HEK293 (cell line): ENCODE measurements at regions not wholly inside any gene's neighbourhood (a gene's known extent, or its start where the extent isn't known, plus 50 kb on each side); places are given as distances from the start of the nearest gene placed in this dataset.

Experiments
- CTCF ChIA-PET: fragments of 350-600 bp; formaldehyde crosslinking; extraction: SDS; loops from one replicate; lab custom pipeline; 2021; ENCODE audit warnings: antibody characterized with exemption; lab: Yijun Ruan, JAX
- POLR2A ChIA-PET: fragments of 300-600 bp; formaldehyde crosslinking; extraction: SDS; loops from one replicate; lab custom pipeline; 2020; ENCODE audit warnings: antibody characterized with exemption, inconsistent platforms; lab: Yijun Ruan, JAX
- H3K27ac ChIP-seq: fragments of 200-500 bp; sonication (Bioruptor generic); 2 replicates; pipeline ENCODE4 v1.5.1; 2014; ENCODE audit warnings: low read depth, low read length, control low read depth, inconsistent platforms; ENCODE audit errors: extremely low read depth
- H3K36me3 ChIP-seq, 2 experiments: fragments of 200-500 bp in 1 of 2; sonication (Bioruptor generic) in 1 of 2; 1 replicate in 1 of 2; 2 replicates in 1 of 2; pipeline ENCODE4 v1.5.1; 2014 to 2017; ENCODE audit warnings: inconsistent platforms in 2 of 2, low read length in 2 of 2; ENCODE audit not compliant: control insufficient read depth in 2 of 2, insufficient read depth in 1 of 2
- H3K4me1 ChIP-seq: fragments of 200-500 bp; sonication (Bioruptor generic); 2 replicates; pipeline ENCODE4 v1.5.1; 2014; ENCODE audit warnings: mild to moderate bottlenecking, low read length, inconsistent platforms; ENCODE audit not compliant: control insufficient read depth, insufficient read depth
- H3K4me3 ChIP-seq: 2 replicates; pipeline ENCODE4 v1.5.1; 2011; ENCODE audit warnings: low read depth, mild to moderate bottlenecking, control low read depth, low read length, moderate library complexity
- H3K9me3 ChIP-seq: fragments of 200-500 bp; sonication (Bioruptor generic); 2 replicates; pipeline ENCODE4 v1.5.1; 2014; ENCODE audit warnings: low read depth, low read length, inconsistent platforms; ENCODE audit not compliant: control insufficient read depth, insufficient read depth
- AEBP2 ChIP-seq: fragments of 450-650 bp; formaldehyde crosslinking; IDR thresholded peaks from 2 replicates; pipeline ENCODE4 v1.5.1; 2016; ENCODE audit warnings: missing biosample characterization, missing genetic modification characterization, borderline replicate concordance
- BCL11B ChIP-seq: fragments of 450-650 bp; formaldehyde crosslinking; IDR thresholded peaks from 2 replicates; pipeline ENCODE4 v1.5.1; 2016; ENCODE audit warnings: low read depth, missing biosample characterization, missing genetic modification characterization
- EGR2 ChIP-seq: fragments of 450-650 bp; formaldehyde crosslinking; IDR thresholded peaks from 2 replicates; pipeline ENCODE4 v1.5.1; 2016; ENCODE audit warnings: low read depth, missing biosample characterization, missing genetic modification characterization
- FEZF1 ChIP-seq: fragments of 450-650 bp; formaldehyde crosslinking; IDR thresholded peaks from 2 replicates; pipeline ENCODE4 v1.5.1; 2016; ENCODE audit warnings: missing biosample characterization, missing genetic modification characterization
- KLF7 ChIP-seq: fragments of 450-650 bp; formaldehyde crosslinking; IDR thresholded peaks from 2 replicates; pipeline ENCODE4 v1.5.1; 2016; ENCODE audit warnings: missing biosample characterization, missing genetic modification characterization, borderline replicate concordance
- PATZ1 ChIP-seq: fragments of 450-650 bp; formaldehyde crosslinking; IDR thresholded peaks from 2 replicates; pipeline ENCODE4 v1.5.1; 2016; ENCODE audit warnings: missing biosample characterization, missing genetic modification characterization
- PRDM6 ChIP-seq: fragments of 450-650 bp; formaldehyde crosslinking; IDR thresholded peaks from 2 replicates; pipeline ENCODE4 v1.5.1; 2017; ENCODE audit warnings: missing biosample characterization, missing genetic modification characterization
- SP3 ChIP-seq: fragments of 450-650 bp; formaldehyde crosslinking; IDR thresholded peaks from 2 replicates; pipeline ENCODE4 v1.5.1; 2016; ENCODE audit warnings: missing biosample characterization, missing genetic modification characterization
- ZBTB17 ChIP-seq: fragments of 450-650 bp; formaldehyde crosslinking; IDR thresholded peaks from 2 replicates; pipeline ENCODE4 v1.5.1; 2016; ENCODE audit warnings: missing biosample characterization, missing genetic modification characterization
- ZEB2 ChIP-seq: fragments of 450-650 bp; formaldehyde crosslinking; IDR thresholded peaks from 2 replicates; pipeline ENCODE4 v1.5.1; 2016; ENCODE audit warnings: missing biosample characterization, missing genetic modification characterization
- ZFP3 ChIP-seq: fragments of 450-650 bp; formaldehyde crosslinking; IDR thresholded peaks from 2 replicates; pipeline ENCODE4 v1.5.1; 2016; ENCODE audit warnings: low read depth, missing biosample characterization, missing genetic modification characterization
- ZIC2 ChIP-seq: fragments of 450-650 bp; formaldehyde crosslinking; IDR thresholded peaks from 2 replicates; pipeline ENCODE4 v1.5.1; 2016; ENCODE audit warnings: missing biosample characterization, missing genetic modification characterization
- ZNF138 ChIP-seq: fragments of 450-650 bp; formaldehyde crosslinking; IDR thresholded peaks from 2 replicates; pipeline ENCODE4 v1.5.1; 2016; ENCODE audit warnings: missing biosample characterization, missing genetic modification characterization, borderline replicate concordance
- ZNF24 ChIP-seq: fragments of 450-650 bp; formaldehyde crosslinking; IDR thresholded peaks from 2 replicates; pipeline ENCODE4 v1.5.1; 2016; ENCODE audit warnings: missing biosample characterization, missing genetic modification characterization
- ZNF26 ChIP-seq: fragments of 450-650 bp; formaldehyde crosslinking; IDR thresholded peaks from 2 replicates; pipeline ENCODE4 v1.5.1; 2016; ENCODE audit warnings: missing biosample characterization, missing genetic modification characterization
- ZNF302 ChIP-seq: fragments of 450-650 bp; formaldehyde crosslinking; IDR thresholded peaks from 2 replicates; pipeline ENCODE4 v1.5.1; 2016; ENCODE audit warnings: missing biosample characterization, missing genetic modification characterization, low read depth
- ZNF311 ChIP-seq: fragments of 450-650 bp; formaldehyde crosslinking; IDR thresholded peaks from 2 replicates; pipeline ENCODE4 v1.5.1; 2017; ENCODE audit warnings: missing biosample characterization, missing genetic modification characterization, borderline replicate concordance
- ZNF335 ChIP-seq: fragments of 450-650 bp; formaldehyde crosslinking; conservative IDR thresholded peaks from 2 replicates; pipeline ENCODE4 v1.5.1; 2016; ENCODE audit warnings: missing biosample characterization, missing genetic modification characterization
- ZNF366 ChIP-seq: fragments of 450-650 bp; formaldehyde crosslinking; conservative IDR thresholded peaks from 2 replicates; pipeline ENCODE4 v1.5.1; 2016; ENCODE audit warnings: missing biosample characterization, missing genetic modification characterization
- ZNF416 ChIP-seq: fragments of 450-650 bp; formaldehyde crosslinking; IDR thresholded peaks from 2 replicates; pipeline ENCODE4 v1.5.1; 2016; ENCODE audit warnings: missing biosample characterization, missing genetic modification characterization
- ZNF433 ChIP-seq: fragments of 450-650 bp; formaldehyde crosslinking; IDR thresholded peaks from 2 replicates; pipeline ENCODE4 v1.5.1; 2016; ENCODE audit warnings: missing biosample characterization, missing genetic modification characterization, low read depth
- ZNF514 ChIP-seq: fragments of 450-650 bp; formaldehyde crosslinking; IDR thresholded peaks from 2 replicates; pipeline ENCODE4 v1.5.1; 2016; ENCODE audit warnings: missing biosample characterization, missing genetic modification characterization
- ZNF561 ChIP-seq: fragments of 450-650 bp; IDR thresholded peaks from 2 replicates; pipeline ENCODE4 v1.5.1; 2018; ENCODE audit warnings: missing biosample characterization, missing genetic modification characterization, borderline replicate concordance
- ZNF621 ChIP-seq: fragments of 450-650 bp; formaldehyde crosslinking; IDR thresholded peaks from 2 replicates; pipeline ENCODE4 v1.5.1; 2017; ENCODE audit warnings: missing biosample characterization, missing genetic modification characterization
- ZNF830 ChIP-seq: fragments of 450-650 bp; IDR thresholded peaks from 2 replicates; pipeline ENCODE4 v1.5.0; 2018; ENCODE audit warnings: missing biosample characterization, missing genetic modification characterization, low read depth, mild to moderate bottlenecking, moderate library complexity

GRCh38 chr5:143471666-143472464 lies 68.4 kb upstream of the NR3C1 start:
- H3K4me1 ChIP-seq = no peaks in the 10 kb centered on the region; the same call in 1 of the 2 replicates
- CTCF ChIA-PET = interaction anchor here (0.6 kb wide), 2 partner anchors 343 to 496 kb away, joined by 3 read pairs; no protein-coding TSS in a partner anchor
- TF ChIP-seq ZNF514 = no peak
- peak; percentile 50 for TF ChIP-seq FEZF1
- TF ChIP-seq PRDM6 (tag by site-specific recombination) = 0 out of 2 replicates have a peak, but pooled peaks have one; percentile 20
- no peak for TF ChIP-seq ZNF621
- 0 out of 2 replicates have a peak, but pooled peaks have one; percentile 25 for TF ChIP-seq ZNF335 (tag by site-specific recombination)
- peak; percentile 72 for TF ChIP-seq ZIC2 (tag by site-specific recombination)
- TF ChIP-seq, all 188 proteins: peak for 4
- no peak overlapping the region for H3K27ac ChIP-seq
- H3K36me3 ChIP-seq = no peaks in the 10 kb centered on the region
- no peaks in the 10 kb centered on the region for H3K9me3 ChIP-seq
- no peak overlapping the region for H3K4me3 ChIP-seq
- POLR2A ChIA-PET = no interaction called here

- H3K4me1 ChIP-seq = no peaks in the 10 kb centered on the region; the same call in 1 of the 2 replicates
- H3K4me3 ChIP-seq = no peak overlapping the region
- no peaks in the 10 kb centered on the region for H3K9me3 ChIP-seq
- no peak overlapping the region for H3K27ac ChIP-seq
- TF ChIP-seq KLF7 (tag by site-specific recombination) (no peak), ZNF366 (tag by site-specific recombination) (no peak), ZNF138 (tag by site-specific recombination) (no peak), SP3 (no peak), AEBP2 (tag by site-specific recombination) (no peak), BCL11B (tag by site-specific recombination) (no peak), ZNF26 (no peak), ZNF830 (tag by site-specific recombination) (no peak)
- POLR2A ChIA-PET = no interaction called here
- H3K36me3 ChIP-seq = no peaks in the 10 kb centered on the region
- CTCF ChIA-PET = interaction anchor here (0.6 kb wide), 1 partner anchor 342 kb away, joined by 3 read pairs; no protein-coding TSS in a partner anchor
These were observed 67.6 kb upstream of the NR3C1 start for GRCh38 chr5:143471041-143471509.

- Histone ChIP-seq H3K4me3 (no peak overlapping the region), H3K4me1 (no peaks in the 10 kb centered on the region; the same call in 1 of the 2 replicates), H3K36me3 (no peaks in the 10 kb centered on the region), H3K9me3 (no peaks in the 10 kb centered on the region), H3K27ac (no peak overlapping the region)
- CTCF ChIA-PET = no interaction called here
- POLR2A ChIA-PET = no interaction called here
- TF ChIP-seq EGR2 (tag by site-specific recombination) (no peak), ZNF433 (tag by site-specific recombination) (no peak), ZFP3 (tag by site-specific recombination) (no peak), ZNF311 (tag by site-specific recombination) (no peak), PATZ1 (tag by site-specific recombination) (no peak), ZNF416 (tag by site-specific recombination) (no peak), ZNF24 (tag by site-specific recombination) (no peak), ZEB2 (no peak), ZNF561 (tag by site-specific recombination) (no peak), ZBTB17 (tag by site-specific recombination) (no peak), ZNF302 (no peak)
These were observed 66.6 kb upstream of the NR3C1 start for GRCh38 chr5:143470120-143470519.
